ENCODE measurements at regions not wholly inside any gene's neighbourhood (a gene's known extent, or its start where the extent isn't known, plus 50 kb on each side); places are given as distances from the start of the nearest gene placed in this dataset.

DNA sequence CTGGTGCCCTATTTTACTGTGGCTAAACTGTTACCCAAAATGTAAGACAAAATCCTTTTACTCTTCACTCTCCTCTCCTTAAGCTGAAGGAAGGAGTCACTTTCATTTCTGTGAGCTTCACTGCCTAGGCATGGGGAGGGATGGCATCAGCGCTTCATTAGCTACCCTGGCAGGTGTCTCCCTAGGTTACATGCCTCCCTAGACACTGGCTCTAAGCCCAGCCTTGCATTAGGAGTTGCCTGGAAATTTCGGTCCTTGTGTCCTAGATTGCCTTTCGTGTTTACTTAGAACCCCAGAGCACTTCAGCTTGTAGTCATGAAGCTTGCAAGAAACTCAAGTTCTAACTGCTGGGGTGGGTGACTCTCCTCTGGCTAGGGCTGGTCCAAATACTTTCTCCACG lies 520.5 kb upstream of the STXBP6 start:
- TF ChIP-seq, protein P1, sequence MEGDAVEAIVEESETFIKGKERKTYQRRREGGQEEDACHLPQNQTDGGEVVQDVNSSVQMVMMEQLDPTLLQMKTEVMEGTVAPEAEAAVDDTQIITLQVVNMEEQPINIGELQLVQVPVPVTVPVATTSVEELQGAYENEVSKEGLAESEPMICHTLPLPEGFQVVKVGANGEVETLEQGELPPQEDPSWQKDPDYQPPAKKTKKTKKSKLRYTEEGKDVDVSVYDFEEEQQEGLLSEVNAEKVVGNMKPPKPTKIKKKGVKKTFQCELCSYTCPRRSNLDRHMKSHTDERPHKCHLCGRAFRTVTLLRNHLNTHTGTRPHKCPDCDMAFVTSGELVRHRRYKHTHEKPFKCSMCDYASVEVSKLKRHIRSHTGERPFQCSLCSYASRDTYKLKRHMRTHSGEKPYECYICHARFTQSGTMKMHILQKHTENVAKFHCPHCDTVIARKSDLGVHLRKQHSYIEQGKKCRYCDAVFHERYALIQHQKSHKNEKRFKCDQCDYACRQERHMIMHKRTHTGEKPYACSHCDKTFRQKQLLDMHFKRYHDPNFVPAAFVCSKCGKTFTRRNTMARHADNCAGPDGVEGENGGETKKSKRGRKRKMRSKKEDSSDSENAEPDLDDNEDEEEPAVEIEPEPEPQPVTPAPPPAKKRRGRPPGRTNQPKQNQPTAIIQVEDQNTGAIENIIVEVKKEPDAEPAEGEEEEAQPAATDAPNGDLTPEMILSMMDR (IDR thresholded peaks at IDR 0.05) = no peak
- no peak for TF ChIP-seq POLR2A (IDR thresholded peaks at IDR 0.05)
